HEK293T (cell line): ENCODE measurements at regions not wholly inside any gene's neighbourhood (a gene's known extent, or its start where the extent isn't known, plus 50 kb on each side); places are given as distances from the start of the nearest gene placed in this dataset.

Experiments used
- BHLHE40 ChIP-seq: fragments of 450-650 bp; IDR thresholded peaks from 2 replicates; pipeline ENCODE4 v1.6.1; 2016; ENCODE audit warnings: mild to moderate bottlenecking, moderate library complexity, borderline replicate concordance
- FOXA1 ChIP-seq: fragments of 450-650 bp; IDR thresholded peaks from 2 replicates; pipeline ENCODE4 v1.6.1; 2016; ENCODE audit warnings: mild to moderate bottlenecking
- PKNOX1 ChIP-seq: fragments of 450-650 bp; IDR thresholded peaks from 2 replicates; pipeline ENCODE4 v1.6.1; 2016
- SP1 ChIP-seq: fragments of 450-650 bp; IDR thresholded peaks from 2 replicates; pipeline ENCODE4 v1.6.1; 2017
- ZNF384 ChIP-seq: fragments of 450-650 bp; IDR thresholded peaks from 2 replicates; pipeline ENCODE4 v1.6.1; 2016

GRCh38 chr20:18922898-18923297, 109.3 kb downstream of the SCP2D1 start:
- TF ChIP-seq SP1 (no peak), BHLHE40 (no peak), ZNF384 (no peak), FOXA1 (no peak), PKNOX1 (no peak)
